ENCODE measurements at regions not wholly inside any gene's neighbourhood (a gene's known extent, or its start where the extent isn't known, plus 50 kb on each side); places are given as distances from the start of the nearest gene placed in this dataset.

- no peaks in the 10 kb centered on the region for H3K36me3 Mint-ChIP-seq (ENCODE audit: low read depth)
- no peak overlapping the region for H3K27ac Mint-ChIP-seq (ENCODE audit: unreplicated experiment)
- no peaks in the 10 kb centered on the region for H3K4me1 Mint-ChIP-seq
- no peak overlapping the region for H3K4me3 Mint-ChIP-seq
- H3K27me3 Mint-ChIP-seq (ENCODE audit: low read depth): no peaks in the 10 kb centered on the region
- no peak for DNase-seq (ENCODE audit: low read depth, low spot score)
- no peak for TF ChIP-seq CTCF (conservative IDR thresholded peaks at IDR 0.05)
- H3K9me3 Mint-ChIP-seq: peaks cover 2% of the 10 kb centered on the region
Observed at GRCh38 chr9:25830381-25830780, 152.1 kb upstream of the TUSC1 start.

- no peaks in the 10 kb centered on the region for H3K4me1 Mint-ChIP-seq
- TF ChIP-seq CTCF (conservative IDR thresholded peaks at IDR 0.05): no peak
- H3K9me3 Mint-ChIP-seq: peaks cover 5% of the 10 kb centered on the region
- no peak overlapping the region for H3K27ac Mint-ChIP-seq (ENCODE audit: unreplicated experiment)
- H3K4me3 Mint-ChIP-seq: no peak overlapping the region
- H3K27me3 Mint-ChIP-seq (ENCODE audit: low read depth): no peaks in the 10 kb centered on the region
- no peak for DNase-seq (ENCODE audit: low read depth, low spot score)
- no peaks in the 10 kb centered on the region for H3K36me3 Mint-ChIP-seq (ENCODE audit: low read depth)
Observed at GRCh38 chr9:25827626-25828025, 149.4 kb upstream of the TUSC1 start.

GRCh38 chr9:25816439-25816838 lies 138.2 kb upstream of the TUSC1 start:
- Mint-ChIP-seq H3K9me3 (peaks cover under 1% of the 10 kb centered on the region), H3K36me3 (ENCODE audit: low read depth) (no peaks in the 10 kb centered on the region), H3K4me3 (no peak overlapping the region), H3K4me1 (peaks cover 8% of the 10 kb centered on the region), H3K27me3 (ENCODE audit: low read depth) (no peaks in the 10 kb centered on the region), H3K27ac (ENCODE audit: unreplicated experiment) (no peak overlapping the region)
- no peak for TF ChIP-seq CTCF (conservative IDR thresholded peaks at IDR 0.05)
- DNase-seq (ENCODE audit: low read depth, low spot score): no peak

GRCh38 chr9:25814023-25814422 lies 135.8 kb upstream of the TUSC1 start:
- peaks cover 8% of the 10 kb centered on the region for H3K4me1 Mint-ChIP-seq
- no peak for TF ChIP-seq CTCF (conservative IDR thresholded peaks at IDR 0.05)
- no peaks in the 10 kb centered on the region for H3K27me3 Mint-ChIP-seq (ENCODE audit: low read depth)
- H3K4me3 Mint-ChIP-seq: no peak overlapping the region
- peaks cover 3% of the 10 kb centered on the region for H3K9me3 Mint-ChIP-seq
- H3K36me3 Mint-ChIP-seq (ENCODE audit: low read depth): no peaks in the 10 kb centered on the region
- H3K27ac Mint-ChIP-seq (ENCODE audit: unreplicated experiment): no peak overlapping the region
- no peak for DNase-seq (ENCODE audit: low read depth, low spot score)

- DNase-seq (ENCODE audit: low read depth, low spot score): no peak
- no peaks in the 10 kb centered on the region for H3K27me3 Mint-ChIP-seq (ENCODE audit: low read depth)
- H3K4me3 Mint-ChIP-seq: no peak overlapping the region
- TF ChIP-seq CTCF (conservative IDR thresholded peaks at IDR 0.05): no peak
- peaks cover 3% of the 10 kb centered on the region for H3K9me3 Mint-ChIP-seq
- no peaks in the 10 kb centered on the region for H3K36me3 Mint-ChIP-seq (ENCODE audit: low read depth)
- no peak overlapping the region for H3K27ac Mint-ChIP-seq (ENCODE audit: unreplicated experiment)
- peaks cover 8% of the 10 kb centered on the region for H3K4me1 Mint-ChIP-seq
Observed at GRCh38 chr9:25813478-25813877, 135.2 kb upstream of the TUSC1 start.

GRCh38 chr9:25808554-25808953 lies 130.3 kb upstream of the TUSC1 start:
- Mint-ChIP-seq H3K27me3 (ENCODE audit: low read depth) (no peaks in the 10 kb centered on the region), H3K4me3 (no peak overlapping the region), H3K9me3 (peaks cover 3% of the 10 kb centered on the region), H3K4me1 (peaks cover 22% of the 10 kb centered on the region), H3K36me3 (ENCODE audit: low read depth) (no peaks in the 10 kb centered on the region), H3K27ac (ENCODE audit: unreplicated experiment) (no peak overlapping the region)
- DNase-seq (ENCODE audit: low read depth, low spot score): no peak
- TF ChIP-seq CTCF (conservative IDR thresholded peaks at IDR 0.05): no peak
